H1 (cell line): ENCODE measurements at regions not wholly inside any gene's neighbourhood (a gene's known extent, or its start where the extent isn't known, plus 50 kb on each side); places are given as distances from the start of the nearest gene placed in this dataset.

ENCODE experiments used
- CHD2 ChIP-seq: IDR thresholded peaks from 2 replicates; pipeline ENCODE4 v1.6.1; 2012; ENCODE audit warnings: low read length, improper control_type of control experiment
- EP300 ChIP-seq, 2 experiments: IDR thresholded peaks; 1 replicate in 1 of 2; 2 replicates in 1 of 2; pipeline ENCODE4 v1.6.1; 2011 to 2012; ENCODE audit warnings: low read depth in 2 of 2, low read length in 2 of 2, mild to moderate bottlenecking in 2 of 2, borderline replicate concordance in 1 of 2, inconsistent platforms in 1 of 2, moderate library complexity in 1 of 2
- EZH2 ChIP-seq: fragments of 200-600 bp; sonication (generic); IDR thresholded peaks from 2 replicates; pipeline ENCODE4 v1.7.1; 2012; ENCODE audit warnings: low read depth, mild to moderate bottlenecking, moderate library complexity, low read length, inconsistent platforms; ENCODE audit not compliant: severe bottlenecking
- GTF2F1 ChIP-seq: IDR thresholded peaks from 2 replicates; pipeline ENCODE4 v1.6.1; 2012; ENCODE audit warnings: low read depth, low read length, improper control_type of control experiment, borderline replicate concordance
- JUN ChIP-seq: IDR thresholded peaks from 2 replicates; pipeline ENCODE4 v1.6.1; 2011; ENCODE audit warnings: low read depth, mild to moderate bottlenecking, improper control_type of control experiment, low read length
- MAFK ChIP-seq: IDR thresholded peaks from 2 replicates; pipeline ENCODE4 v1.6.1; 2012; ENCODE audit warnings: low read depth, mild to moderate bottlenecking, improper control_type of control experiment, low read length
- NANOG ChIP-seq: IDR thresholded peaks from 2 replicates; pipeline ENCODE4 v1.6.1; 2011; ENCODE audit warnings: low read length, low read depth, mild to moderate bottlenecking, inconsistent platforms; ENCODE audit not compliant: insufficient read depth, poor library complexity, severe bottlenecking
- RNF2 ChIP-seq: fragments of 200-900, 300-1000 bp; sonication (generic); IDR thresholded peaks from 2 replicates; pipeline ENCODE4 v1.7.1; 2016; ENCODE audit warnings: borderline replicate concordance, low read depth, mild to moderate bottlenecking, antibody characterized with exemption, low read length; ENCODE audit not compliant: poor library complexity, severe bottlenecking; ENCODE audit errors: missing control alignments
- RXRA ChIP-seq: IDR thresholded peaks from 2 replicates; pipeline ENCODE4 v1.6.1; 2011; ENCODE audit warnings: low read depth, mild to moderate bottlenecking, low read length, moderate library complexity; ENCODE audit not compliant: insufficient read depth
- SIN3A ChIP-seq, 2 experiments: IDR thresholded peaks in 1 of 2; conservative IDR thresholded peaks in 1 of 2; 2 replicates each; pipeline ENCODE4 v1.6.1; 2011 to 2012; ENCODE audit warnings: low read length in 2 of 2, improper control_type of control experiment in 1 of 2, low read depth in 1 of 2, mild to moderate bottlenecking in 1 of 2
- SP4 ChIP-seq: IDR thresholded peaks from 2 replicates; pipeline ENCODE4 v1.6.1; 2012; ENCODE audit warnings: low read length, inconsistent platforms
- TBP ChIP-seq: IDR thresholded peaks from 2 replicates; pipeline ENCODE4 v1.6.1; 2011; ENCODE audit warnings: low read depth, low read length, improper control_type of control experiment

DNA sequence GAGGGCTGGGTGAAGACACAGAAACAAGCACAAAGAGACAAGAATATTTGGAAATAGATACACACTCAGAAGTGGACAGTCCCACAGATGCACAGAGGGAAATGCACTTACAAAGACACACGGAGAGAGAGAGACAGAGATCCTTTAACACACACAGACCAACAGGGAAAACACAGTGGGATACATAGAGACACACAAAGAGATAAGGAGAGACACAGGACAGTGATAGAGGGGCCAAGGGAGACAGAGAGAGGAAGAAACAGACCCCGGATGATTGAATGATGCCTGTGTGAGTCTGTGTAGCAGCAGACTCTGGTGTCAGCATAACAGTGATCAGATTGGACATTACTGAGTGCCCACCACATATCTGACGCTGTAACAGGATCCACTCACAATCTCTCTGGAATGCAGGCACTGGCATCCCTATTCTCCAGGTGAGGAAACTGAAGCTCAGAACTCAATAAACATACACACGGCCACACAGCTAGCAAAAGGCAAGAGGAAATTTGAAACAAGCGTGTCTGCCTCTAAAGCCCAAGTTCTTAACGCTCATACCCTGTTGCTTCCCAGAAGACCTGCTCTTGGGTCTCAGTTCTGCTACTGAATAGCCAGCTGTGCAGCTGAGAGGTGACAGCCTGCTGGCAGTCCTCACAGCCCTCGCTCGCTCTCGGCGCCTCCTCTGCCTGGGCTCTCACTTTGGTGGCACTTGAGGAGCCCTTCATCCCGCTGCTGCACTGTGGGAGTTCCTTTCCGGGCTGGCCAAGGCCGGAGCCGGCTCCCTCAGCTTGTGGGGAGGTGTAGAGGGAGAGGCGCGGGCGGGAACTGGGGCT lies 186.3 kb upstream of the NLRP1 start (continued):
- TF ChIP-seq TBP (no peak), CHD2 (no peak), JUN (no peak), GTF2F1 (no peak), EZH2 (no peak), RXRA (no peak), SIN3A (conservative IDR thresholded peaks at IDR 0.05 in 1 of 2, IDR thresholded peaks at IDR 0.05 in 1 of 2; ENCODE audit: low read depth in 1 of 2, low read length in 2 of 2) (no peak), NANOG (no peak), RNF2 (no peak), SP4 (no peak), EP300 (IDR thresholded peaks at IDR 0.05; ENCODE audit: borderline replicate concordance in 1 of 2, low read depth in 2 of 2, low read length in 2 of 2) (no peak), MAFK (no peak)
